NCI-H69 (cell line): ENCODE measurements at regions not wholly inside any gene's neighbourhood (a gene's known extent, or its start where the extent isn't known, plus 50 kb on each side); places are given as distances from the start of the nearest gene placed in this dataset.
"Not testable (repeated sequence)": the region's sequence is repeated elsewhere in the genome, so short reads cannot be mapped to it uniquely, and the experiment has no call there.

Source experiments
- DNase-seq: peaks from one replicate; lab custom pipeline; 2025; lab: John Stamatoyannopoulos, UW

GRCh38 chr3:159271799-159272512, 470.1 kb downstream of the MFSD1 start:
- no peak for DNase-seq

GRCh38 chr3:159273070-159273469, 471.2 kb downstream of the MFSD1 start:
- DNase-seq = peak; percentile 5

GRCh38 chr3:159273608-159274007, 471.8 kb downstream of the MFSD1 start:
- DNase-seq = no peak

GRCh38 chr3:159275741-159276140, 473.9 kb downstream of the MFSD1 start:
- DNase-seq = peak; percentile 5

GRCh38 chr3:159277814-159278213, 476.0 kb downstream of the MFSD1 start:
- DNase-seq = no peak

- DNase-seq = peak; percentile 79
These were observed 478.7 kb downstream of the MFSD1 start for GRCh38 chr3:159280386-159281191.

GRCh38 chr3:159293493-159293892, 491.6 kb downstream of the MFSD1 start:
- no peak for DNase-seq

GRCh38 chr3:159301961-159302360, 500.1 kb downstream of the MFSD1 start:
- DNase-seq = peak; percentile 9

- no peak for DNase-seq
These were observed 503.2 kb downstream of the MFSD1 start for GRCh38 chr3:159305017-159305416.

- DNase-seq = not testable (repeated sequence)
These were observed 514.9 kb downstream of the MFSD1 start for GRCh38 chr3:159316706-159317105.

GRCh38 chr3:159319156-159319555, 517.3 kb downstream of the MFSD1 start:
- no peak for DNase-seq

GRCh38 chr3:159322322-159322939, 520.6 kb downstream of the MFSD1 start:
- peak; percentile 32 for DNase-seq

- DNase-seq = no peak
These were observed 522.0 kb downstream of the MFSD1 start for GRCh38 chr3:159323848-159324247.

GRCh38 chr3:159326998-159327397, 525.1 kb downstream of the MFSD1 start:
- DNase-seq = no peak

- no peak for DNase-seq
These were observed 530.8 kb downstream of the MFSD1 start for GRCh38 chr3:159332535-159333099.

- no peak for DNase-seq
These were observed 537.3 kb downstream of the MFSD1 start for GRCh38 chr3:159339131-159339530.

- DNase-seq = no peak
These were observed 539.1 kb downstream of the MFSD1 start for GRCh38 chr3:159340877-159341500.

GRCh38 chr3:159346271-159346903, 544.5 kb downstream of the MFSD1 start:
- DNase-seq = no peak

GRCh38 chr3:159348431-159348830, 546.6 kb downstream of the MFSD1 start:
- DNase-seq = no peak

GRCh38 chr3:159356606-159357005, 554.8 kb downstream of the MFSD1 start:
- no peak for DNase-seq

GRCh38 chr3:159364511-159364910, 562.7 kb downstream of the MFSD1 start:
- DNase-seq = no peak

GRCh38 chr3:159366476-159366875, 564.6 kb downstream of the MFSD1 start:
- DNase-seq = no peak
